NCI-H2107 (cell line): ENCODE measurements at regions not wholly inside any gene's neighbourhood (a gene's known extent, or its start where the extent isn't known, plus 50 kb on each side); places are given as distances from the start of the nearest gene placed in this dataset.
"Not testable (repeated sequence)": the region's sequence is repeated elsewhere in the genome, so short reads cannot be mapped to it uniquely, and the experiment has no call there.

Source experiments
- DNase-seq: peaks from one replicate; lab custom pipeline; 2025; lab: John Stamatoyannopoulos, UW

DNA sequence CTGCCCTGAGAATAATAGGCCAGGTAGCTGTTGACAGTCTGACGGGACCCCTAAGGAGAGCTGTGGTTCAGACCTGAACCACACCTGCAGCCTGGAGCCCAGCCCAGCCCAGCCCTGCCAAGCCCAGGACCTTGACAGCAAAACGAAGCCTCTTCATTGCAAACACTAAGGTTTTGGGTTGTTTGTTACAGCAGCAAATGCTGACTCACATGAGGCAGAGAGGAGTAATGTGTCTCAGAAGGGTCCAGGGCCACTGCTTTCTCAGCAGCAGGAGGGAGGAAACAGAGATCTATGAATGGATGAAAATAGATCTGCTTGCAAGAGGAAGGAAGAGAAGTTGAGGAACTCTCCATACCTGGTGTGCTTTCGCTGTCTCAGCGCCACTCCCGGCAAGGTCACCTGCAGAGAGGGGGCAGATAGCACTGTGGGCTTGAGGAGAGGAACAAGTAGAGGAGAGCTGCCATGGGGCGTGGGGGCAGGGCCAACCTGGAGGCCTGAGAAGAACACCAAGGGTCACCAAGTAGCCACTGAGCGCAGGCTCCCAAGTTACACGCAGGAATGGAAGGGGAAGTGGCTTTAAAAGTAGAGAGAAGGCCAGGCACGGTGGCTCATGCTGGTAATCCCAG is 127.2 kb downstream of the ZNF281 start:
- no peak for DNase-seq

- DNase-seq: no peak
Observed at GRCh38 chr1:200281201-200281835, 128.5 kb downstream of the ZNF281 start.

DNA sequence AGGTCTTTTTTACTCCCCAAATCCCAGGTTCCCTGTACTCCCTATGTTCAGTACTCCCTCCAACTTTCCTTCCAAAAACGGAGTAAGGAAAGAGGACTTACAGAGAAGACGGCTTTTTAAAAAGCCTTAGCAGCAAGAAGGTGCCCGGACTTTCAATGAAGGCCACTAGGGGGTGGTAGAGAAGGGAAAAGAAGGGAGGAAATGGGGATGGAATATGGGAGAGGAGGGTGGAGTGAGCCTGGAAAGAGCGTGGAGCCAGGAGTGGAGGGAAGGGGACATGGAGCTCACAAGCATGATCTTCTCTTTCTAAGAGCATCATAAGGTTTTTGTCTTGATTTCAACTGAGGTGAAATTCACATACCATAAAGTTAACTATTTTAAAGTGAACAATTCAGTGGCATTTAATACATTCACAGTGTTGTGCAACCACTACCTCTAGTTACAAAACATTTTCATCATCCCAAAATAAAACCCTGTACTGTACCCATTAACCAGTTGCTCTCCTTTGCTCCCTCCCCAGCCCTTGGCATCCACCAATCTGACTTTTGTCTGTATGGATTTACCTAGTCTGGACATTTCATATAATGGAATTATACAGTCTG is 129.9 kb downstream of the ZNF281 start:
- peak; percentile 38 for DNase-seq

DNA sequence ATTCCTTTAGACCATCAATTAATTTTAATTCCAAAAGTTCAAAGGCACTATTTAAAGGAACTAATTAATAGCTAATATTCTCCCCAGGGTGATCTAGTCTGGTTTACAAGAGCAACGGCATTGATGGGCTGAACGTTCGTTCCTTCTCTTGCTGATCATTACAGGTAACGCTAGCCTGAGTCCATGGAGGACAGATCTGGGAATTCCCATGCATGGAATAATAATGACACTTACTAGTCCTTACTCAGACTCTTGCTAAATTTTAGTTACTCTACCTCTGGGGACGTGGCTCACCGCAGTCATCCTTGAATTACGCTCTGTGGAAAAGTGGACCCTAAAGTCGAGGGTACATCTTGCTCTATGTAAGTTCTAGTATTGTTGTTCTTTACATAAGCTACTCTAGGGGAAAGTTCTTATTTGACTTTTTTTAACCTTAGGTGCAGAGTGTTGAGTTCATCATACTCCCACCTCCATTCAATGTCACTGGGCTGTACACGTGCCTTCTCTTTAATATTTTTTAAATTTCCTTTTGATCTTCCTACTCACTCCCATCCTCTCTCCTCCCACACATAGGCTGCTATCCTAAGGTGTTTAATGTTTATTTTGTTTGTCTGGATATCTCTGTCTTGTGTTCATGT is 133.9 kb downstream of the ZNF281 start:
- DNase-seq: no peak

GRCh38 chr1:200275415-200275814 is 134.4 kb downstream of the ZNF281 start:
- DNase-seq: no peak

DNA sequence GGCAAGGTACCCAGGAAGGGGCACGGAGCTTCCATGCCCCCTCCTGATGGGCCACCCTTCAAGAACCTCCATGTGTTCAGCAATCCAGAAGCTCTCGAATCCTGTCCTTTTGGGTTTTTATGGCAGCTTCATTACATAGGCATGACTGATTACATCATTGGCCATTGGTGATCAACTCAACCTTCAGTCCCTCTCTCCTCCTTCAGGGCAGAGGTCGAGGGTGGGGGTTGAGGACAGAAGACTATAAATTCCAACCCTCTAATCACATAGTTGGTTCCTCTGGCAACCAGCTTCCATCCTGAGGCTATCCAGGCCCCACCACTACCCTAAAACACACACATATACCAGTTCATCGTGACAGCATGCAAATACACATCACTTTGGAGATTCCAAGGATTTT is 135.7 kb downstream of the ZNF281 start:
- DNase-seq: no peak

DNA sequence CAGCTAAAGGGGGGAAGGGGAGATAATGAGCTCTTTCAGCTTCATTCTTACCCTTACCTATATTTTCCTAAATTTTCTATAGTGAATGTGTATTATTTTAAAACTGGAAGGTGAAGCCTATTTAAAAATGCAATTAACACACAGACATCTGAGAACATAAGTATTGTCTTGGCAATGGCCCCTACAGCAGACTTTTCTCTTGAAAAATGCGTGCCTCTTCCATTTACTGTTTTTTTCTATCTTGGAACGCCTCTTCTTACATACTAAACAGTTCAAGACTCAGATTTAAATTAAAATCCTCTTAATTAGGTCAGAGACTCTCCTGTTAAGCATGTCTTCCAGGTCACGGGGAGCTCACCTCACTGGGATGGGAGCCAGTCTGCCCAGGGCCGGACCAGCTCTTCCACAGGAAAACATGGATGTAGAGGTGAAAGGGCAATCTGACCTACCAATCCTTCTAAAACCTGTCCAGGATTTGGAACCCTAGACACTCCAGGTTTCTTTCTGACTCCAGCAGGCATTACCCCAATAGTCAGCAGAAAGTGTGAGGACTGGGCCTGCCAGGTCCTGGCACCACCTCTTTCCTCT is 137.3 kb downstream of the ZNF281 start:
- DNase-seq: no peak

DNA sequence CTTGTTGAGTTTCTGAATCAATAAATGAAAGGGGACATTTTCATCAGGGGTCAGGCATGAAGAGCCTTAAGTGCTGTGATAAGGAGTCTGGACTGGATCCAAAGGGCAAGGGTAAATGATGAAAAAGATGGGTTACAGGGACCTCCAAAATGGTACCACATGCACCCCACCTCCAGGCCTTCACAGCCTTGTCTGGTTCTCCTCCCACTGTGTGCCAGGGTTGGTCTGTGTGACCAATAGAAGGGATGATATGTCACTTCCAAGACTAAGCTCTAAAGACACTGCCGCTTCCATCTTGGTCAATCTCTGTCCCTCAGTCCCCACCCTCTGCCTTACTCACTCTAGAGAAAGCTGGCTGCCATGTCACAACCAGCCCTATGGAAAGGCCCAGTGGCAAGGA is 140.6 kb downstream of the ZNF281 start:
- no peak for DNase-seq

- DNase-seq: no peak
Observed at GRCh38 chr1:200267937-200268336, 141.9 kb downstream of the ZNF281 start.

GRCh38 chr1:200267458-200267857 is 142.4 kb downstream of the ZNF281 start:
- DNase-seq: no peak

GRCh38 chr1:200266871-200267270 is 143.0 kb downstream of the ZNF281 start:
- DNase-seq: no peak

DNA sequence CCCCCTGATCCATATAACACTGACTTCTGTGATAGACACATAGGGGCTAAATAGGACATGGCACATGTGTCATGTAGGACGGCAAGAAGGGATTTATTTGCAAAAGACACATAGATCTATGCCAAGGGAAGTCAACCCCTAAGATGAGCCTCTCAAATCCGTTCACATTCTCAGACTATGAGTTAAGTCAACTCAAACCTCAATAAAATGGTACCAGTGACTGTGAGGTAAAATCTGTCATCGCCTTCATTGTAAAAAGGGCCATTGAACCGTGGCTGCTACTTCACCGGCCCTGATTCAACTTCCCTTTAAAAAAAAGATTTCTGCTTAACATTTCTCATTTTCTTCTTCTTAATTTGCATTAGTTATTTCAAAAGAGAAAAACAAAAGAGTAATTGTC is 144.0 kb downstream of the ZNF281 start:
- DNase-seq: no peak

DNA sequence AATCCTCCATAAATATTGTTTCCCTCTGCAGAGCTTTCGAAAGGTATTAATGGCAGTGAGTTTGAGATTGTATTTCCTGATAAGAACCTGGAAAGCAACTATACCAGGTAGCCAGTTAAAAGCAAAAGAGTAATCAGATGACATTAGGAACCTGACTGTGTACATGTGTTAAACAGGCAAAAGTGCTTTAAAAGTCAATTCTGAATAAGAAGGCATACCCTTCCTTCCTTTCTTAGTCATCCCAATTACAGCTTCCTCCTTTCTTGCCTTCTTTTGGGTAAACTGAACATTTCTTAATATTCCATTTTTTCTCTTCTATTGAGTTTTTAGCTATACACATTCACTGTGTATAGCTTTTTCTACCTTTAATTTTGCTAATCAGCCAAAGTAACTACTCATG is 144.7 kb downstream of the ZNF281 start:
- DNase-seq: no peak

- DNase-seq: no peak
Observed at GRCh38 chr1:200263203-200263602, 146.6 kb downstream of the ZNF281 start.

DNA sequence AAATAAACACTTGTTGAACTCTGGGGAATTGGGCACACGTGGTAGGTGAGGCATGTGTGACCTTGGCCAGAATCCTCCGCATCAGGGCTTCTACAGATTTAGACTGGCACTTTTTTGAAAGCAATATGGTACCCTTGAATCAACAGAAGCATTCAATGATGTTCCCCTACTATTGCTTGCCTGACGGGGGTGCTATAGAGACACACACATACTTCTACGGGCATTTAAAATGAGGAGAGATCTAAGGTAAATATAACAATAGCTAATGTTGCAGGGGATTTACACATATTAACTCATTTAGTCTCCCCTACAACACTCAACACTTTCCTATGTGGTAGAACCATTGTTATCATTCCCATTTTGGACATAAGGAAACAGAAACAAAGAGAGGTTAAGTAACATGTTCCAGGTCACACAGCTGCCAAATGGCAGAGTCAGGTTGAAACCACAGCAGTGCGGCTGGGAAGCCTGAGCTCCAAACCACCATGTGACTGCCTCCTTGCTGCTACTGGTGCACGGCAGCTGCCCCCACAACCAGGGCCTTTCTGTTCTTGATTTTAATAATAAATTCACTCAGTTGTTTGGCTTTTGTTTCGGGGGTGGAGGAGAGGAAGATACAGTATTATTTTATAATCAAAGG is 147.4 kb downstream of the ZNF281 start:
- no peak for DNase-seq

- no peak for DNase-seq
Observed at GRCh38 chr1:200260597-200261335, 149.1 kb downstream of the ZNF281 start.

DNA sequence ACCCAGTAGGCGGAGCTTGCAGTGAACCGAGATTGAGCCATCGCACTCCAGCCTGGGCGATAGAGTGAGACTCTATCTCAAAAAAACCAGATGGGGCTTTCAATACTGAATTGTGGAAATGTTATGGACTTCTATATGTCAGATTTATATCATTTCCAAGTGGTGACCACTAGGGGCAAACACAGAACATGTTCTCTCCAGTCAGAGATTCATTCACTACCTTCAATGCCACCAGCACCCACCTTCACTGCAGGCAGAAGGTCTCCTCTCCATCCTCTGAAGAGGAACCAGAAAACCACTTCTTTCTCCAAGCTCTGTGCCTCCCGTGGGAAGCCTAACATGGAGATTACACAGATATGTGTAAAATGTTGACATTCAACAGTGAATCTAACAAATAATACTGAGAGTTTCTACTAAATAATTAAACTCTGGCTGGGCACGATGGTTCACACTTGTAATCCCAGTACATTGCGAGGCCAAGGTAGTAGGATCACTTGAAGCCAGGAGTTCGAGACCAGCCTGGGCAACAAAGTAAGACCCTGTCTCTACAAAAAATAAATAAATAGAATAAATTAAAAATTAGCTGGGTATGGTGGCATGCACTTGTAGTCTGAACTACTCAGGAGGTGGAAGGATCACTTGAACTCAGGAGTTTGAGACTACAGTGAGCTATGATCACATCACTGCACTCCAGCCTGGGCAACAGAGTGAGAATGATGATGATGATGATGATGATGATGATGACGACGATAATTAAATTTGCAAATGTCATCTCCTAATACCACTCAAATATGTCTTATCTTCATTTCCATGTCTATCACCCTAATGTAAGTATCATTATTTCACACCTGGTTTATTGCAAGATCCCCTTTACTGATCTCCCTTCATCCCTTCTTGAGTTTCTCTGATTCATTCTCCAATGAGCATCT is 151.1 kb downstream of the ZNF281 start:
- no peak for DNase-seq

DNA sequence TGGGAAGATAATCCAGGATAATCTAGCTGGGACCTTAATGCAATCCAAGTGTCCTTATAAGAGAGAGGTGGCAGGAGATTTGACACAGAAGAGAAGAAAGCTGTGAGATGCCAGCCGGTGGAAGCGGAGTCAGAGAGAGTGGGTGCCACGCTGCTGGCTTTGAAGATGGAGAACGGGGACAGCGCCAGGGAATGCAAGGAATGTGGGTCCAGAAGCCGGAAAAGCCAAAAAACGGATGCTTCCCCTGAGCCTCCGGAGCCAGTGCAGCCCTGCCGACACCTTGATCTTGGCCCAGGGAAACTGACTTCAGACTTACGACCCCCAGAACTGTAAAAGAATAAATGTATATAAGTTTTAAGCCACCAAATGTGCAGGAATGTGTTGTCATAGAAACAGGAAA is 152.6 kb downstream of the ZNF281 start:
- no peak for DNase-seq

DNA sequence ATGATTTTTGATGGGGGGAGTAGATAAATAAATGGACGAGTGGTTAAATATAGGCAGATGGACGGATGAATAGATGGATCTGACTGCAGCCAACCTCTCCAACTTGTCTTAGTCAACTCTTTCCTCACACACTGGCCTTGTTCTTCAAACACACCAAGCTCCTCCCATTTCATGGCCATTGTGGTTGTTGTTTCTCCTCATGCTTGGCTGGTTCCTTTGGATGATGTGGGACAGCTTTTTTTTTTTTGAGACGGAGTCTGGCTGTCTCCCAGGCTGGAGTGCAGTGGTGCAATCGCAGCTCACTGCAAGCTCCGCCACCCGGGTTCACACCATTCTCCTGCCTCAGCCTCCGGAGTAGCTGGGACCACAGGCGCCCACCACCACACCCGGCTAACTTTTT is 155.2 kb downstream of the ZNF281 start:
- not testable (repeated sequence) for DNase-seq

- no peak for DNase-seq
Observed at GRCh38 chr1:200253774-200254495, 155.9 kb downstream of the ZNF281 start.
